NCI-H2029 (cell line): ENCODE measurements at regions not wholly inside any gene's neighbourhood (a gene's known extent, or its start where the extent isn't known, plus 50 kb on each side); places are given as distances from the start of the nearest gene placed in this dataset.

ENCODE experiments used
- DNase-seq: peaks from one replicate; lab custom pipeline; 2025; lab: John Stamatoyannopoulos, UW

GRCh38 chr9:113646946-113647914 lies 183.7 kb downstream of the RGS3 start:
- peak; percentile 52 for DNase-seq

GRCh38 chr9:113648048-113648447 lies 184.5 kb downstream of the RGS3 start:
- no peak for DNase-seq

GRCh38 chr9:113648586-113648985 lies 185.1 kb downstream of the RGS3 start:
- DNase-seq, result no peak

- peak; percentile 89 for DNase-seq
Measured at GRCh38 chr9:113649054-113649453, 185.5 kb downstream of the RGS3 start.

- no peak for DNase-seq
Measured at GRCh38 chr9:113649855-113650206, 186.3 kb downstream of the RGS3 start.

- DNase-seq, result peak; percentile 90
Measured at GRCh38 chr9:113650207-113651131, 186.9 kb downstream of the RGS3 start.

GRCh38 chr9:113651896-113652295 lies 188.4 kb downstream of the RGS3 start:
- no peak for DNase-seq

- no peak for DNase-seq
Measured at GRCh38 chr9:113652355-113653152, 189.0 kb downstream of the RGS3 start.

- DNase-seq, result no peak
Measured at GRCh38 chr9:113653746-113654604, 190.4 kb downstream of the RGS3 start.

- no peak for DNase-seq
Measured at GRCh38 chr9:113654605-113655428, 191.3 kb downstream of the RGS3 start.

GRCh38 chr9:113656771-113657670 lies 193.5 kb downstream of the RGS3 start:
- DNase-seq, result no peak

GRCh38 chr9:113657765-113658544 lies 194.4 kb downstream of the RGS3 start:
- peak; percentile 76 for DNase-seq

GRCh38 chr9:113658545-113658895 lies 195.0 kb downstream of the RGS3 start:
- no peak for DNase-seq

- DNase-seq, result no peak
Measured at GRCh38 chr9:113659039-113659438, 195.5 kb downstream of the RGS3 start.

GRCh38 chr9:113659740-113660139 lies 196.2 kb downstream of the RGS3 start:
- no peak for DNase-seq

GRCh38 chr9:113660196-113660595 lies 196.7 kb downstream of the RGS3 start:
- DNase-seq, result no peak

- DNase-seq, result no peak
Measured at GRCh38 chr9:113661074-113661473, 197.5 kb downstream of the RGS3 start.

GRCh38 chr9:113664181-113664875 lies 200.8 kb downstream of the RGS3 start:
- no peak for DNase-seq
